Muscle of leg (tissue), 3 donors: ENCODE measurements at regions not wholly inside any gene's neighbourhood (a gene's known extent, or its start where the extent isn't known, plus 50 kb on each side); places are given as distances from the start of the nearest gene placed in this dataset.
"Not testable (repeated sequence)": the region's sequence is repeated elsewhere in the genome, so short reads cannot be mapped to it uniquely, and the experiment has no call there.

Experiments
- DNase-seq: peaks from one replicate; pipeline ENCODE4 v3.0.0; 2013
- H3K27ac ChIP-seq: one replicate; pipeline ENCODE4 v1.5.1; 2013; ENCODE audit warnings: mild to moderate bottlenecking, low read length, control low read depth
- H3K27me3 ChIP-seq: one replicate; pipeline ENCODE4 v1.6.1; 2013; ENCODE audit warnings: low read length; ENCODE audit not compliant: control insufficient read depth, insufficient read depth
- H3K36me3 ChIP-seq: one replicate; pipeline ENCODE4 v1.6.1; 2013; ENCODE audit warnings: low read length; ENCODE audit not compliant: control insufficient read depth, insufficient read depth
- H3K4me1 ChIP-seq: one replicate; pipeline ENCODE4 v1.6.1; 2013; ENCODE audit warnings: low read length; ENCODE audit not compliant: control insufficient read depth, insufficient read depth
- H3K4me3 ChIP-seq: one replicate; pipeline ENCODE4 v1.5.1; 2013; ENCODE audit warnings: low read length, control low read depth
- H3K9me3 ChIP-seq: replicated peaks from 2 replicates; pipeline ENCODE4 v1.6.1; 2013; ENCODE audit warnings: low read depth, low read length; ENCODE audit not compliant: control insufficient read depth
- WGBS: methylation state at CpG from one replicate; pipeline ENCODE4 v1.1.5; 2013; ENCODE audit warnings: missing lambda C conversion rate; ENCODE audit not compliant: insufficient coverage; 5-methylcytosine and 5-hydroxymethylcytosine counted together

DNA sequence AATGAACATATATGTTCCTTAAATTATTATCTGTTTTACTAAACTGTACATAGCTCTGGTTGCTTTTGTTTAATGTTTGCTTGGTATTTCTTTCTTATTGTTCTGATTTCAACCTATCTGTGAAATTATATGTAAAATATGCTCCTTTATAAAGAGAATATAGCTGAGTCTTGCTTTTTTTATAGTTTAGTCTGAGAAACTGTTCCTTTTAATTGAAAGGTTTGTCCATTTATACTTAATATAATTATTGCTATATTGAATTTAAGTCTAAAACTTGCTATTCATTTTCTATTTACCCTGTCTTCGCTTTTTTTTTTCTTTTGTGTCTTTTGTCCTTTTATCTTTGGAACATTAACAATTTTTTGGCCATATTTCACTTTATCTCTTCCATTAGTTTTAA is 712.0 kb downstream of the MAT2B start:
- Histone ChIP-seq H3K9me3 (peaks cover 2% of the 10 kb centered on the region), H3K27ac (no peak overlapping the region), H3K4me3 (no peak overlapping the region), H3K4me1 (no peaks in the 10 kb centered on the region), H3K27me3 (no peaks in the 10 kb centered on the region), H3K36me3 (no peaks in the 10 kb centered on the region)
- WGBS, result no CpG with 5 or more reads among the region's 1 CpG
- no peak for DNase-seq

DNA sequence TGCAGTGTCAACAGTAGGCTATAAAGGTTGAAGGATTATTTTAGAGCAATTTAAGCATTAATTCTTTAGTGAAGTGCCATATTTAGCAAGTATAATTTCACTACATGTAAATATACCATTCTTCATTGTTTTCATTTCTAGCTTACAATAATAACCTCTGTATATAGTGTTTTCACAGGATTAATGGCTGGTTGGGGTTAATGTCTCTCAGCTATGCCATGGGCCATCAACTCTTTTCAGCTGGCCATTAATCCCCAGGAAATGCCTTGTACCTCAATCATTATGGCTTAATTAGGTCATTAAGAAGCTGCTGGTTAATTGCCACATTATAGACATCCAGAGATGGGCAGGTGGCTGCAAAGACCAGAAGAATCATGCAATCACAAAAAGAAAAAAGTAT is 715.1 kb downstream of the MAT2B start:
- DNase-seq, result no peak
- Histone ChIP-seq H3K27ac (no peak overlapping the region), H3K4me3 (no peak overlapping the region), H3K27me3 (no peaks in the 10 kb centered on the region), H3K36me3 (no peaks in the 10 kb centered on the region), H3K4me1 (no peaks in the 10 kb centered on the region), H3K9me3 (peaks cover 2% of the 10 kb centered on the region)

DNA sequence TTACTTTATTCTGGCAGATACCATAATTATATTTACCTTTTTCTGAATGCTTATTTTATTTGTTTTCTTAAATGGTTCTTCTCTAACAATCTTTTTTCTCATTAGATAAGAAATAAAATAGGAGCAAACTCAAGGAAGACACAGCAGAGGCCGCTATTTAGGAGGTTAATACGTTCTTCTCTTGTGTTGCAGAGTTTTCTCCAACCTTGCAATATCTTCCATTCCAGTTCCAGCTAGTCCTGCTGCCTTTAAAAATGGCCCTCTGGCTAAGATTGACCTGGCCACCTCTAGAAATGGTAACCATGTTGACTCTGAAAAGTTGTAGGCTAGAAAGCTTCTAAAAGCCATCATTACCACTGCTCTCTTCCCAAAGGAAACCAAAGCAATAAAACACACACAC is 718.8 kb downstream of the MAT2B start:
- no peaks in the 10 kb centered on the region for H3K9me3 ChIP-seq
- H3K4me3 ChIP-seq, result no peak overlapping the region
- no peaks in the 10 kb centered on the region for H3K36me3 ChIP-seq
- H3K4me1 ChIP-seq, result no peaks in the 10 kb centered on the region
- no peak for DNase-seq
- no CpG with 5 or more reads among the region's 2 CpGs for WGBS
- no peak overlapping the region for H3K27ac ChIP-seq
- H3K27me3 ChIP-seq, result no peaks in the 10 kb centered on the region

DNA sequence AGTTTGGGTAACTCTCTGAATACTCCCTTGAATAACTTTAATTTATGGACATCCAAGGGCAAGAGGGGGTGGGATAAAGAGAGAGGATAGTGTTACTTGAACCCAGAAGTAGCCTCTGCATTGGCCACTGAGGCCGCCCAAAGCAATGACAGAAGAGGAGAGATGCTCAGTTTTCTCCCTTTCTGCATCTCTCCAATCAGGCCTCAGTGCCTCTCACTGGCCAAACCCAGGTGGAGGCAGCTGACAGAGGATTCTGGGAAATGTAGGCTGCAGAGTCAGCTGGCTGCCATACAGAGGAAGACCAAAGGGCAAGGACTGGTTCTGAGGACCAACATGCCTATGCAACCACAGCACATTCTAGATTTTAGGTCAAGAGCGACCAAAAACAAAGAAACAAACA is 719.4 kb downstream of the MAT2B start:
- Histone ChIP-seq H3K4me3 (no peak overlapping the region), H3K27me3 (no peaks in the 10 kb centered on the region), H3K27ac (no peak overlapping the region), H3K4me1 (no peaks in the 10 kb centered on the region), H3K9me3 (no peaks in the 10 kb centered on the region), H3K36me3 (no peaks in the 10 kb centered on the region)
- no CpG with 5 or more reads among the region's 2 CpGs for WGBS
- no peak for DNase-seq

DNA sequence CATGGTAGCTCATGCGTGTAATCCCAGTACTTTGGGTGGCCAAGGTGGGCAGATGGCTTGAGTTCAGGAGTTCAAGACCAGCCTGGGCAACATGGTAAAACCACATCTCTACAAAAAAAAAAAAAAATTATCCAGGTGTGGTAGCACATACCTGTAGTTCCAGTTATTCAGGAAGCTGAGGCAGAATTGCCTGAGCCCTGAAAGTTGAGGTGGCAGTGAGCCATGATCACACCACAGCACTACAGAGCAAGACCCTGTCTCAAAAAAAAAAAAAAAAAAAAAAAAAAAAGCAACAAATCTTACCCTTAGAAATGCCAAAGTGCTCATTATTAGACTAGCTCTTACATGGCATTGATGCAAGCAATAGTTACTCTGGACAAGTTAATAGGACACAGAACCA is 724.9 kb downstream of the MAT2B start:
- Histone ChIP-seq H3K9me3 (no peaks in the 10 kb centered on the region), H3K4me3 (no peak overlapping the region), H3K27me3 (no peaks in the 10 kb centered on the region), H3K27ac (no peak overlapping the region), H3K4me1 (peaks cover 3% of the 10 kb centered on the region), H3K36me3 (no peaks in the 10 kb centered on the region)
- WGBS, result no CpG with 5 or more reads among the region's 1 CpG
- no peak for DNase-seq

DNA sequence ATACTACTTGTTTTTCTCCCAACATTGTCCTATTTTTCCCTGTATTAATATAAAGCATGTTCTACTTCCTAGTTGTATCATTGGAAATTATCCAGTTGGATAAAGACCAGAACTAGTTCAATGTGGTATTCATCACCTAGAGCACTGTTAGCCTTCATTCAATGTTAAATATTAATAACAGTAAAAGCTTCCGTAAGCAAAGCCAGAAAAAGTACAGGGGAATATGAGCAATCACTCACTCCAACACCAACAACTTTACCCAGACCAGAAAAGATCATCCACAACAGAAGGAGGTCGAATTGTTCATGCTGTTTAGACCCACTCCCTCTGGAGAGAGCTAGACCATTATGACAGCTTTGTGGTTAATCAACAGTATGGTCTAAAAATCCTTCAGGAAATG is 728.4 kb downstream of the MAT2B start:
- no peak overlapping the region for H3K27ac ChIP-seq
- H3K27me3 ChIP-seq, result no peaks in the 10 kb centered on the region
- DNase-seq, result peak; percentile 57
- H3K4me1 ChIP-seq, result peaks cover 4% of the 10 kb centered on the region
- H3K9me3 ChIP-seq, result no peaks in the 10 kb centered on the region
- H3K36me3 ChIP-seq, result no peaks in the 10 kb centered on the region
- no CpG with 5 or more reads among the region's 2 CpGs for WGBS
- H3K4me3 ChIP-seq, result no peak overlapping the region

DNA sequence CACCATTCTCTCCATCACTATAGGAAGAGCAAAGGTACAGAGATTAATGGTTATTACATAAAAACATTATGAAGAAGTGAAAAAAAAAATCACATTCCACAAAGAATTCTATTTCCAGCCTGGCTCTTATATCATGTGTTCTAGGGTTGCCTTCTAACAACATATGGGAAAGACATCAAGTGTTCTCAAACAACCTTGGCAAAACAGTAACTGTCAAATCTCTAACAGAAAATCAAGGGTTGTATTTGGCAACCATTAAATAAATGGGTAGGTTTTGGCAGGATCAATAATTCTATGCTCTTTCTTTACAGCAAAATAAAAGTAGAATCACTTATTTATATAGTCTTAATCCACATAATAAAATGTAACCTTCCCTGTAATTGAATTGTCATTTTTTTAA is 728.9 kb downstream of the MAT2B start:
- Histone ChIP-seq H3K9me3 (no peaks in the 10 kb centered on the region), H3K4me3 (no peak overlapping the region), H3K36me3 (no peaks in the 10 kb centered on the region), H3K27me3 (no peaks in the 10 kb centered on the region), H3K4me1 (peaks cover 4% of the 10 kb centered on the region), H3K27ac (no peak overlapping the region)
- peak; percentile 70 for DNase-seq

DNA sequence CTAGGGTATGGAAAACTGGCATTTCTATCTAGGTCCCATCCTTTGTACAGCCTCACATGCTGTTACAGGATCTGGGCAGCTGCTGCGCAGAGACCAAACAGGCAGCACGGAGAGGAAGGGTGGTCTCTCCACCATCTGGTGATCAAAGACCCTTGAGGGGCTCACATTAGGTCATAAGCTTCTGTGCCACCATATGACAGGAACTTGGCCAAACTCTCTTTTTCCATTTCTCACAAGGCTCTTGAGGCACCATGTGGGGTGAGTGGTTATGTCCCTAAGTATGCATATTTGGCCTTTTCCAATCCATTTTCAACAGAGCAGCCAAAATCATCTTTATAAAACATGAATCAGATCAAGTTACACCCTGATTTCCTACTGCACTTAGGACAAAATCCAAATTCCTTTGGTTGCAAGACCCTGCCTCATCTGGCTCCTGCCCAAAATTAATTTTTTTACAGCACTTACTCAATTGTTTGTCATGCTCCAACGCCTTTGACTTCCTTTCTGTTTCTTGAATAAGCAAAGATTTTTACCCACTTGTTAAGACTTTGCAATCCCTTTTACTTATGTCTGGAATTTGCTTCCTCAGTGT is 730.0 kb downstream of the MAT2B start:
- H3K36me3 ChIP-seq, result no peaks in the 10 kb centered on the region
- DNase-seq, result peak; percentile 60
- H3K4me1 ChIP-seq, result peaks cover 4% of the 10 kb centered on the region
- H3K27me3 ChIP-seq, result no peaks in the 10 kb centered on the region
- H3K9me3 ChIP-seq, result no peaks in the 10 kb centered on the region
- no peak overlapping the region for H3K4me3 ChIP-seq
- H3K27ac ChIP-seq, result no peak overlapping the region
- WGBS, result 14% methylated on average over 1 of the region's 3 CpGs

DNA sequence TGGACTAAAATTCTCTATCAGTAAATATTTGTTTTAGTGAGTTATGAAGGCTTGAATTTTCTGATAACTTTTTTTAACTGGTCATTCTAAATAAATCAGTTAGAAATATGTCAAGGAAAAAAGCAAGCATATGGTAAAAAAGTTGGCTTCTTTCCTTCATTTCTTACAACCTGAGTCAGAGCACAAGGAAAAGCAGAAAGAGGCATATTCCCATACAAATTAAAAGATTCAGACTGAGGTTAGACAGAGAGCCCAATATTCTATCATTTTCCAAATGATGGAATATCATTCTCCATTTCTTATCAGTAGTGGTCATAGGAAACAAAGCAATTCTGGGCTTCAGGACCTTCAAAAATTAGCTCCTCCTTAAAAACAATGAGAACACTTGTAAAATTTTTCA is 732.1 kb downstream of the MAT2B start:
- Histone ChIP-seq H3K4me1 (peaks cover 4% of the 10 kb centered on the region), H3K4me3 (no peak overlapping the region), H3K27ac (no peak overlapping the region), H3K27me3 (no peaks in the 10 kb centered on the region), H3K36me3 (no peaks in the 10 kb centered on the region), H3K9me3 (no peaks in the 10 kb centered on the region)
- DNase-seq, result peak; percentile 23

DNA sequence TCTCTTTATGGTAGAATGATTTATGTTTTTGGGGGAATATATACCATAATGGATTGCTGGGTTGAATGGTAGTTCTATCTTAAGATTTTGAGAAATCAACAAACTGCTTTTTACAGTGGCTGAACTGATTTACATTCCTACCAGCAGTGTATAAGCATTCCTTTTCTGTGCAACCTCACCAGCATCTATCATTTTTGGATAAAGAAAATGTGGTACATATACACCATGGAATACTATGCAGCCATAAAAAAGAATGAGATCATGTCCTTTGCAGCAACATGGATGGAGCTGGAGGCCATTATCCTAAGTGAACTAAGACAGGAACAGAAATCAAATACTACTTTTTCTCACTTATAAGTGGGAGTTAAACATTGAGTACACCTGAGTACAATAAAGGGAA is 746.4 kb downstream of the MAT2B start:
- H3K9me3 ChIP-seq, H3K36me3 ChIP-seq, H3K4me1 ChIP-seq, H3K27ac ChIP-seq, H3K27me3 ChIP-seq, DNase-seq, H3K4me3 ChIP-seq: not testable (repeated sequence)

DNA sequence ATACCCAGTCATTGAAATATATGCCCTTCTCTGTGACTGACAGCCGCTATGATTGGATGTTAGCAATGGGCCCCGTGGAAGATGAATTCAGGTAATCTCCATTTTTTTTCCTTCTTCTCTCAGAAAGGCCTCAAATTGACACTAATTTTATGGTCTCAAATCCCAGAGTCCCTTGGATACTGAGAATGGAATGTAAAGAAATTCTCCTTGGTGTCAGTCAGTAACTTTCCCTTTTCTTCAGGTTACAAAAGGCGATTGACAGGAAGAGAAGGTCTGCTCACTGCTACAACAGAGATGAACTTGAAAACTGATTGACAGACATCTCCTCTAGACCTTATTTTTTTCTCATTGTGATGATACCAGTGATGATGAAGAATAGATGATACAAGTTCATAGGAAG is 748.3 kb downstream of the MAT2B start:
- Histone ChIP-seq H3K27ac (no peak overlapping the region), H3K9me3 (no peaks in the 10 kb centered on the region), H3K36me3 (no peaks in the 10 kb centered on the region), H3K4me3 (no peak overlapping the region), H3K4me1 (no peaks in the 10 kb centered on the region), H3K27me3 (no peaks in the 10 kb centered on the region)
- no CpG with 5 or more reads among the region's 3 CpGs for WGBS
- DNase-seq, result no peak
